Body of pancreas (tissue), 4 donors: ENCODE measurements at regions not wholly inside any gene's neighbourhood (a gene's known extent, or its start where the extent isn't known, plus 50 kb on each side); places are given as distances from the start of the nearest gene placed in this dataset.

ENCODE experiments used
- POLR2A ChIP-seq, 3 donors: fragments of 450-650 bp; IDR thresholded peaks; one replicate each; pipeline ENCODE4 v1.6.1; 2016; ENCODE audit warnings: antibody characterized with exemption in 3 of 3, mild to moderate bottlenecking in 2 of 3
- TF ChIP-seq, protein P1 (sequence below), 7 experiments: fragments of 450-650 bp in 4 of 7; fragments of 200-600 bp in 3 of 7; sonication (generic) in 3 of 7; IDR thresholded peaks; one replicate each; pipeline ENCODE4 v1.5.1; 2016 to 2019; ENCODE audit warnings: antibody characterized with exemption in 7 of 7

- TF ChIP-seq, protein P1, sequence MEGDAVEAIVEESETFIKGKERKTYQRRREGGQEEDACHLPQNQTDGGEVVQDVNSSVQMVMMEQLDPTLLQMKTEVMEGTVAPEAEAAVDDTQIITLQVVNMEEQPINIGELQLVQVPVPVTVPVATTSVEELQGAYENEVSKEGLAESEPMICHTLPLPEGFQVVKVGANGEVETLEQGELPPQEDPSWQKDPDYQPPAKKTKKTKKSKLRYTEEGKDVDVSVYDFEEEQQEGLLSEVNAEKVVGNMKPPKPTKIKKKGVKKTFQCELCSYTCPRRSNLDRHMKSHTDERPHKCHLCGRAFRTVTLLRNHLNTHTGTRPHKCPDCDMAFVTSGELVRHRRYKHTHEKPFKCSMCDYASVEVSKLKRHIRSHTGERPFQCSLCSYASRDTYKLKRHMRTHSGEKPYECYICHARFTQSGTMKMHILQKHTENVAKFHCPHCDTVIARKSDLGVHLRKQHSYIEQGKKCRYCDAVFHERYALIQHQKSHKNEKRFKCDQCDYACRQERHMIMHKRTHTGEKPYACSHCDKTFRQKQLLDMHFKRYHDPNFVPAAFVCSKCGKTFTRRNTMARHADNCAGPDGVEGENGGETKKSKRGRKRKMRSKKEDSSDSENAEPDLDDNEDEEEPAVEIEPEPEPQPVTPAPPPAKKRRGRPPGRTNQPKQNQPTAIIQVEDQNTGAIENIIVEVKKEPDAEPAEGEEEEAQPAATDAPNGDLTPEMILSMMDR (IDR thresholded peaks at IDR 0.05): no peak
- no peak for TF ChIP-seq POLR2A (IDR thresholded peaks at IDR 0.05)
These were observed 269.2 kb upstream of the SORL1-AS1 start for GRCh38 chr11:121721961-121722360.
